ENCODE measurements at regions not wholly inside any gene's neighbourhood (a gene's known extent, or its start where the extent isn't known, plus 50 kb on each side); places are given as distances from the start of the nearest gene placed in this dataset.

DNA sequence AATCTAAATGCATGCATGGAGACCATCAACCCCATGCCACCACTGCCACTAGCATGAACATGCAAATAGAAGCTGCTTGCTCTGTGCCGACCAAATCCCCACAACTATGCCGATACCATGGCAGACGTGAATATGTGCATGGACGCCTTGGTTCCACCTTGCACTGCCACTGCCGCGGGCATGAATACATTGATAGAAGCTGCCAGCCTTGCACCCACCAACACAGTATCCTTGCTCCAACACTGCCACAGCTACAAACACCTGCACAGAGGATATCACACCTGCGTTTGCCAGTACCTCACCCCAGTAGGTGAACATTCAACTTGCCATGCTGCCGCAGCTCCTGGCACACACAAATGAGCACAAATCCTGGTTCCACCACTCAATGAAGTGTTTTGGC, 527.4 kb upstream of the REG3G start:
- no peak overlapping the region for H3K4me3 ChIP-seq (ENCODE audit: low read depth, low read length)
- no peak for DNase-seq (ENCODE audit: low read depth)
- TF ChIP-seq, protein P1, sequence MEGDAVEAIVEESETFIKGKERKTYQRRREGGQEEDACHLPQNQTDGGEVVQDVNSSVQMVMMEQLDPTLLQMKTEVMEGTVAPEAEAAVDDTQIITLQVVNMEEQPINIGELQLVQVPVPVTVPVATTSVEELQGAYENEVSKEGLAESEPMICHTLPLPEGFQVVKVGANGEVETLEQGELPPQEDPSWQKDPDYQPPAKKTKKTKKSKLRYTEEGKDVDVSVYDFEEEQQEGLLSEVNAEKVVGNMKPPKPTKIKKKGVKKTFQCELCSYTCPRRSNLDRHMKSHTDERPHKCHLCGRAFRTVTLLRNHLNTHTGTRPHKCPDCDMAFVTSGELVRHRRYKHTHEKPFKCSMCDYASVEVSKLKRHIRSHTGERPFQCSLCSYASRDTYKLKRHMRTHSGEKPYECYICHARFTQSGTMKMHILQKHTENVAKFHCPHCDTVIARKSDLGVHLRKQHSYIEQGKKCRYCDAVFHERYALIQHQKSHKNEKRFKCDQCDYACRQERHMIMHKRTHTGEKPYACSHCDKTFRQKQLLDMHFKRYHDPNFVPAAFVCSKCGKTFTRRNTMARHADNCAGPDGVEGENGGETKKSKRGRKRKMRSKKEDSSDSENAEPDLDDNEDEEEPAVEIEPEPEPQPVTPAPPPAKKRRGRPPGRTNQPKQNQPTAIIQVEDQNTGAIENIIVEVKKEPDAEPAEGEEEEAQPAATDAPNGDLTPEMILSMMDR (conservative IDR thresholded peaks at IDR 0.05; ENCODE audit: low read depth, low read length): no peak

DNA sequence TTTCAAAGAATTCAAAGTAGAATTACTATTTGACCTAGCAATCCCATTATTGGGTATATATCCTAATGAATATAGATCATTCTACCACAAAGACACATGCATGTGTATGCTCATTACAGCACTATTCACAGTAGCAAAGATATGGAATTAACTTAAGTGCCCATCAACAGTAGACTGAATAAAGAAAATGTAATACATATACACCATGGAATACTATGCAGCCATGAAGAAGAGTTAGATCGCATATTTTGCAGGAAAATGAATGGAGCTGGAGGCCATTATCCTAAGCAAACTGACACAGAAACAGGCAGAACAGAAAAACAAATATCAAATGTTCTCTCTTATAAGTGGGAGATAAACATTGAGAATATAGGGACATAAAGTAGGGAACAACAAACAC, 519.2 kb upstream of the REG3G start:
- TF ChIP-seq, protein P1 (conservative IDR thresholded peaks at IDR 0.05; ENCODE audit: low read depth, low read length): no peak
- no peak overlapping the region for H3K4me3 ChIP-seq (ENCODE audit: low read depth, low read length)
- DNase-seq (ENCODE audit: low read depth): no peak

DNA sequence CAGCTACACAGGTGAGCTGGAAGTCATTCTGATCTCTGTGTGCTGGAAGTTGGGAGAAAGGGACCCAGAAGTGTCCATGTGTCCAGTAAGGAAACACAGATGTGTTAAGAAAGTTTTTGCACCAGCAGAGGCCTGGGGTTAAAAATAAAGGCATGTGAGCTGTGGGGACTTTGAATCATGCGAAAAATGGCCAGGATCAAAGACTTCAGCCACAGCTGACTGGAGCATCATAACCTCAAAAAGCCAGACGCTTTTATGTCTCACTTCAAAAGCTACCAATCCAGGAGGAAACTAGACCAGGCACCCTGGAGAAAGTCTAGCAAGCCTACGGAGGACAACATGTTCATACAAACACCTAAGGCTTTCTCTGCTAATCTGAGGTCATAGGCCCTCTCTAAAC, 503.6 kb upstream of the REG3G start:
- H3K4me3 ChIP-seq (ENCODE audit: low read depth, low read length): no peak overlapping the region
- DNase-seq (ENCODE audit: low read depth): no peak
- TF ChIP-seq, protein P1 (conservative IDR thresholded peaks at IDR 0.05; ENCODE audit: low read depth, low read length): no peak

DNA sequence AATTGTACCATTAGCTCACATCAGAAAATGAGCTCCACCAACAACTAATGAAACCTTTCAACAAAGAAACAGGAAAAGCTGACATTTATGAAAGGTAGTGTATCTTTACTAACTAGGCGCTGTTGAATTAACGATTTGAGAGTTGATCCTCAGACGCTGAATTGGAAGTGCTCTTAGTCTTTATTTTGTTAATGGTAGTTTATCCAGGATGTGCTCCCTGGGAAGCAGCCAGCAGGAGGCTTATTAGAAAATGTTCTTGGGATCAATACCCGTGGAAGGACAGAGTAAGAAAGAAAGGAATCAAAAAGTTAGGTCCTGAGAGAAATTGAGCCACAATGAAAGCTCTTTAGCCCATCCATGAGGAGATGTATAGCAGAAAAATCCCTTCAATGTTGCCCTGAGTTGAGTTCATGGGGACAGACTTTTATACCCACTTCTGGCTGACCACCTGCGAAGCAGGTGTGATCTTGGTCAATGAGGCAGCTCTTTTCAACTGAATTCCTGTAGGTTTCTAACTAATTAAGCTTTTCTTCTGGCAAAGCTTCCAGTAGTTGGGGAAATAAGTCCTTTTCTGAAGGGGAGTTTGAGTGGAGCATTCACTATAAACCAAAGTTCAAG, 492.6 kb upstream of the REG3G start:
- TF ChIP-seq, protein P1 (conservative IDR thresholded peaks at IDR 0.05; ENCODE audit: low read depth, low read length): no peak

DNA sequence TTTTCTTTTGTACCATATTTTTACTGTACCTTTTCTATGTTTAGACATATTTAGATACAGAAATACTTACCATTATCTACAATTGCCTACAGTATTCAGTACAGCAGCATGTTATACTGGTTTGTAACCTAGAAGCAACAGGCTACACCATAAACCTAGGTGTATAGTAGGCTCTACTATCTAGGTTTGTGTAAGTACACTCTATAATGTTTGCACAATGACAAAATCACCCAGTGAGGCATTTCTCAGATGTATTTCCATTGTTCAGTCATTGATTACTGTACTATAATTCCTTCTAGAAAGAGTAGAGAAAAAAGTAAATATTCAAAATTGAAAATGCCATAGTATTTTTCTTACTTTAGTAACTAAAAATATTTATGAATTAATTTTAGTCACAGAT, 490.1 kb upstream of the REG3G start:
- DNase-seq (ENCODE audit: low read depth): no peak
- TF ChIP-seq, protein P1 (conservative IDR thresholded peaks at IDR 0.05; ENCODE audit: low read depth, low read length): no peak
- H3K4me3 ChIP-seq (ENCODE audit: low read depth, low read length): no peak overlapping the region

More for the DNA sequence above, 492.6 kb upstream of the REG3G start:
- DNase-seq (ENCODE audit: low read depth): no peak
- H3K4me3 ChIP-seq (ENCODE audit: low read depth, low read length): no peak overlapping the region

DNA sequence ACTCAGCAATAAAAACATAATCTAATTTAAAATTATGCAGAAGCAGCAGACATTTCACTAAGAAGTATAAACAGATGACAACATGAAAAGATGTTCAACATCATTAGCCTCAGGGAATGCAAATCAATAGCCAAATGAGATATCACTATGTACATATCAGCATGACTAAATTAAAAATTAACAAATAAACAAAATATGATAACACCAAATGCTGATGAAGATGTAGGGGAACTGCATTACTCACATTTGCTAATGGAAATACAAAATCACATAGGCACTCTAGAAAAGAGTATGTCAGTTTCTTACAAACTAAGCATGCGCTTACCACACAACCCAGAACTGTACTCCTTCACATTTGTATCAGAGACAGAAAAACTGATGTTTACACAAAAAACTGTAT, 487.2 kb upstream of the REG3G start:
- H3K4me3 ChIP-seq (ENCODE audit: low read depth, low read length): no peak overlapping the region
- DNase-seq (ENCODE audit: low read depth): no peak
- TF ChIP-seq, protein P1 (conservative IDR thresholded peaks at IDR 0.05; ENCODE audit: low read depth, low read length): no peak

DNA sequence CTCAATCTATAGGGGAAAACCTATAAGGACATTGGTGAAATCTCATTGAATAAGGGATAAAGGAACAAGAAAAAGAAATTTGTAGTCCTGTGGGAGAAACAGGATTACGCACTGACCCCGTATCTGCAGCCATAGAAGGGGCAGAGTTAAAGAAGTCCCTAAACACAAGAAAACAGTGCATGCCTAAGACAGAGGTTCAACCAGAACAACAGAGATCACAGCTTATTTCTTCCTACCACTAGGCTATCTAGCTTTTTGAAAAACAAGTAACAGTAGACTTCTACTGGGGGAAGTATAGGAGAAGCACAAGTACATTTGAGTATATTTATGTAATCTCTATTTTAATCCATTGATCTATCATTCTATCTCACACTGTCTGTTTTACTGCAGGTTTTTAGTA, 485.2 kb upstream of the REG3G start:
- TF ChIP-seq, protein P1 (conservative IDR thresholded peaks at IDR 0.05; ENCODE audit: low read depth, low read length): no peak
- DNase-seq (ENCODE audit: low read depth): no peak
- no peak overlapping the region for H3K4me3 ChIP-seq (ENCODE audit: low read depth, low read length)
